Neuronal stem cell (in vitro differentiated cells): ENCODE measurements at regions not wholly inside any gene's neighbourhood (a gene's known extent, or its start where the extent isn't known, plus 50 kb on each side); places are given as distances from the start of the nearest gene placed in this dataset.

Source experiments
- DNase-seq: peaks from one replicate; pipeline ENCODE4 v3.0.0-alpha.2; 2013; ENCODE audit warnings: low spot score
- H2AFZ ChIP-seq: one replicate; pipeline ENCODE4 v1.6.1; 2013; ENCODE audit warnings: mild to moderate bottlenecking, low read length, inconsistent platforms
- H2AK5ac ChIP-seq: 2 replicates; pipeline ENCODE4 v1.6.1; 2013; ENCODE audit warnings: low read depth, mild to moderate bottlenecking, inconsistent platforms, low read length, moderate library complexity, mixed read lengths
- H2BK120ac ChIP-seq: 2 replicates; pipeline ENCODE4 v1.6.1; 2013; ENCODE audit warnings: low read depth, mild to moderate bottlenecking, inconsistent platforms, low read length, moderate library complexity, mixed read lengths
- H2BK12ac ChIP-seq: one replicate; pipeline ENCODE4 v1.6.1; 2013; ENCODE audit warnings: low read length, inconsistent platforms
- H2BK15ac ChIP-seq: 2 replicates; pipeline ENCODE4 v1.6.1; 2013; ENCODE audit warnings: mild to moderate bottlenecking, low read length, inconsistent platforms, mixed read lengths
- H2BK5ac ChIP-seq: one replicate; pipeline ENCODE4 v1.6.1; 2013; ENCODE audit warnings: inconsistent platforms, mild to moderate bottlenecking, low read length, moderate library complexity
- H3K14ac ChIP-seq: one replicate; pipeline ENCODE4 v1.6.1; 2013; ENCODE audit warnings: low read length, inconsistent platforms
- H3K18ac ChIP-seq: 2 replicates; pipeline ENCODE4 v1.6.1; 2013; ENCODE audit warnings: low read length, inconsistent platforms
- H3K23ac ChIP-seq: 2 replicates; pipeline ENCODE4 v1.6.1; 2013; ENCODE audit warnings: low read depth, mild to moderate bottlenecking, mixed read lengths, low read length, inconsistent platforms; ENCODE audit not compliant: poor library complexity
- H3K27ac ChIP-seq: replicated peaks from 3 replicates; pipeline ENCODE4 v1.5.1; 2013; ENCODE audit warnings: low read length, inconsistent platforms
- H3K27me3 ChIP-seq, 3 experiments: 2 replicates each; pipeline ENCODE4 v1.6.1; 2013; ENCODE audit warnings: low read length in 3 of 3, mild to moderate bottlenecking in 2 of 3, inconsistent platforms in 1 of 3, low read depth in 1 of 3, mixed read lengths in 1 of 3, moderate library complexity in 1 of 3; ENCODE audit not compliant: control insufficient read depth in 3 of 3, insufficient read depth in 3 of 3
- H3K36me3 ChIP-seq, 2 donors: replicated peaks in 1 of 2; 2 replicates each; pipeline ENCODE4 v1.6.1; 2013; ENCODE audit warnings: low read length in 2 of 2; ENCODE audit not compliant: control insufficient read depth in 2 of 2, insufficient read depth in 2 of 2
- H3K4ac ChIP-seq: 2 replicates; pipeline ENCODE4 v1.6.1; 2013; ENCODE audit warnings: inconsistent platforms, mild to moderate bottlenecking, low read length, moderate library complexity
- H3K4me1 ChIP-seq, 2 donors: 1 replicate in 1 of 2; 2 replicates in 1 of 2; pipeline ENCODE4 v1.6.1; 2013; ENCODE audit warnings: low read length in 2 of 2, low read depth in 1 of 2; ENCODE audit not compliant: control insufficient read depth in 2 of 2, insufficient read depth in 1 of 2
- H3K4me2 ChIP-seq: one replicate; pipeline ENCODE4 v1.6.1; 2013; ENCODE audit warnings: mild to moderate bottlenecking, low read length, inconsistent platforms; ENCODE audit not compliant: insufficient read depth, poor library complexity, severe bottlenecking
- H3K4me3 ChIP-seq, 2 donors: 2 replicates each; pipeline ENCODE4 v1.5.1; 2013; ENCODE audit warnings: low read length in 2 of 2, mild to moderate bottlenecking in 2 of 2, inconsistent platforms in 1 of 2, moderate library complexity in 1 of 2
- H3K79me1 ChIP-seq: one replicate; pipeline ENCODE4 v1.6.1; 2013; ENCODE audit warnings: low read depth, mild to moderate bottlenecking, inconsistent platforms, low read length, moderate library complexity
- H3K9ac ChIP-seq: one replicate; pipeline ENCODE4 v1.6.1; 2013; ENCODE audit warnings: mild to moderate bottlenecking, low read depth, low read length, inconsistent platforms; ENCODE audit not compliant: poor library complexity
- H3K9me3 ChIP-seq, 2 donors: replicated peaks in 1 of 2; 2 replicates each; pipeline versions ENCODE3 to v1.6.1; 2013; ENCODE audit warnings: low read length in 2 of 2, mild to moderate bottlenecking in 2 of 2, inconsistent platforms in 1 of 2, low read depth in 1 of 2, mixed read lengths in 1 of 2, moderate library complexity in 1 of 2; ENCODE audit not compliant: control insufficient read depth in 2 of 2, insufficient read depth in 1 of 2
- H4K8ac ChIP-seq: one replicate; pipeline ENCODE4 v1.6.1; 2013; ENCODE audit warnings: low read depth, mild to moderate bottlenecking, inconsistent platforms, low read length, moderate library complexity
- H4K91ac ChIP-seq: one replicate; pipeline ENCODE4 v1.6.1; 2013; ENCODE audit warnings: low read length, low read depth, mild to moderate bottlenecking, inconsistent platforms; ENCODE audit not compliant: poor library complexity
- WGBS, 2 donors: extraction: QIAGEN DNeasy Blood & Tissue Kit; methylation state at CpG; one replicate each; pipeline ENCODE4 v1.1.7; 2013; ENCODE audit warnings: missing lambda C conversion rate in 2 of 2, mixed read lengths in 1 of 2; ENCODE audit not compliant: insufficient read length in 2 of 2, insufficient replicate concordance in 1 of 2; ENCODE audit errors: extremely low coverage in 2 of 2; 5-methylcytosine and 5-hydroxymethylcytosine counted together

GRCh38 chr5:4185127-4185526 is 589.5 kb downstream of the IRX1 start:
- H2BK12ac ChIP-seq = no peak overlapping the region
- no peak overlapping the region for H3K9ac ChIP-seq
- no peak for DNase-seq
- no peak overlapping the region for H3K18ac ChIP-seq
- H3K9me3 ChIP-seq = peaks cover 1 to 4% of the 10 kb centered on the region in 2 donors
- no peak overlapping the region for H3K4me2 ChIP-seq
- H3K4me1 ChIP-seq = no peaks in the 10 kb centered on the region
- H3K4me3 ChIP-seq = no peak overlapping the region
- no peaks in the 10 kb centered on the region for H3K36me3 ChIP-seq
- no peak overlapping the region for H2BK15ac ChIP-seq
- no peak overlapping the region for H4K91ac ChIP-seq
- no peak overlapping the region for H2AK5ac ChIP-seq
- H3K79me1 ChIP-seq = no peaks in the 10 kb centered on the region
- no peaks in the 10 kb centered on the region for H3K27me3 ChIP-seq
- H3K4ac ChIP-seq = no peak overlapping the region
- H3K14ac ChIP-seq = no peak overlapping the region
- H3K23ac ChIP-seq = no peak overlapping the region
- no peak overlapping the region for H3K27ac ChIP-seq
- H4K8ac ChIP-seq = no peak overlapping the region
- H2BK120ac ChIP-seq = no peak overlapping the region
- WGBS, 2 donors = no CpG with 5 or more reads among the region's 2 CpGs
- no peak overlapping the region for H2BK5ac ChIP-seq
- H2AFZ ChIP-seq = no peak overlapping the region

GRCh38 chr5:4188704-4189103 is 593.1 kb downstream of the IRX1 start:
- H3K23ac ChIP-seq = no peak overlapping the region
- H3K14ac ChIP-seq = peak overlapping the region; percentile 47
- DNase-seq = no peak
- H3K4me3 ChIP-seq = no peak overlapping the region
- peaks cover 0 to 3% of the 10 kb centered on the region in 2 donors for H3K4me1 ChIP-seq
- H3K9me3 ChIP-seq = peaks cover 1 to 4% of the 10 kb centered on the region in 2 donors
- no peak overlapping the region for H2BK120ac ChIP-seq
- H3K27me3 ChIP-seq = no peaks in the 10 kb centered on the region
- no peak overlapping the region for H4K91ac ChIP-seq
- H2AK5ac ChIP-seq = no peak overlapping the region
- H4K8ac ChIP-seq = no peak overlapping the region
- no peak overlapping the region for H3K4me2 ChIP-seq
- no peaks in the 10 kb centered on the region for H3K36me3 ChIP-seq
- WGBS, 2 donors = no CpG with 5 or more reads among the region's 4 CpGs
- no peak overlapping the region for H2BK15ac ChIP-seq
- no peak overlapping the region for H3K4ac ChIP-seq
- peak overlapping the region; percentile 14 for H2BK12ac ChIP-seq
- H3K9ac ChIP-seq = no peak overlapping the region
- no peak overlapping the region for H2BK5ac ChIP-seq
- H3K27ac ChIP-seq = no peak overlapping the region
- peak overlapping the region; percentile 13 for H3K18ac ChIP-seq
- no peaks in the 10 kb centered on the region for H3K79me1 ChIP-seq
- no peak overlapping the region for H2AFZ ChIP-seq

- Histone ChIP-seq H4K91ac (no peak overlapping the region), H3K4me3 (no peak overlapping the region), H3K36me3 (no peaks in the 10 kb centered on the region), H3K18ac (no peak overlapping the region), H3K4me1 (peaks cover 0 to 6% of the 10 kb centered on the region in 2 donors), H2AFZ (no peak overlapping the region), H2BK12ac (no peak overlapping the region), H4K8ac (no peak overlapping the region), H3K14ac (no peak overlapping the region), H3K27me3 (no peaks in the 10 kb centered on the region), H2AK5ac (no peak overlapping the region), H3K4me2 (no peak overlapping the region), H2BK5ac (no peak overlapping the region), H3K4ac (no peak overlapping the region), H3K9ac (no peak overlapping the region), H3K79me1 (no peaks in the 10 kb centered on the region), H2BK15ac (no peak overlapping the region), H3K27ac (no peak overlapping the region), H3K9me3 (peaks cover 1 to 4% of the 10 kb centered on the region in 2 donors), H3K23ac (no peak overlapping the region), H2BK120ac (no peak overlapping the region)
- no peak for DNase-seq
- WGBS, 2 donors = no CpG with 5 or more reads among the region's 2 CpGs
Measured at GRCh38 chr5:4189317-4189716, 593.7 kb downstream of the IRX1 start.

- Histone ChIP-seq H3K27me3 (no peaks in the 10 kb centered on the region), H2BK15ac (no peak overlapping the region), H2BK120ac (no peak overlapping the region), H2AK5ac (no peak overlapping the region), H2BK12ac (no peak overlapping the region), H3K4ac (no peak overlapping the region), H4K8ac (no peak overlapping the region), H3K4me1 (peaks cover 0 to 6% of the 10 kb centered on the region in 2 donors), H3K4me3 (no peak overlapping the region), H2AFZ (peak overlapping the region; percentile 62), H3K14ac (no peak overlapping the region), H3K4me2 (no peak overlapping the region), H3K27ac (no peak overlapping the region), H3K18ac (no peak overlapping the region), H3K36me3 (no peaks in the 10 kb centered on the region), H3K9me3 (no peaks in the 10 kb centered on the region), H3K23ac (no peak overlapping the region), H3K79me1 (no peaks in the 10 kb centered on the region), H4K91ac (no peak overlapping the region), H2BK5ac (no peak overlapping the region), H3K9ac (no peak overlapping the region)
- WGBS, 2 donors = no CpG with 5 or more reads among the region's 3 CpGs
- DNase-seq = no peak
Measured at GRCh38 chr5:4191041-4191440, 595.4 kb downstream of the IRX1 start.
